Stimulated activated CD4-positive, alpha-beta T cell treated with anti-CD3 and anti-CD28 coated beads, Interleukin-4, amount 100 ng/mL, for 4 hours (primary cell): ENCODE measurements at regions not wholly inside any gene's neighbourhood (a gene's known extent, or its start where the extent isn't known, plus 50 kb on each side); places are given as distances from the start of the nearest gene placed in this dataset.
"Not testable (repeated sequence)": the region's sequence is repeated elsewhere in the genome, so short reads cannot be mapped to it uniquely, and the experiment has no call there.

Source experiments
- DNase-seq, 2 experiments: peaks; one replicate each; pipeline ENCODE4 v3.0.0-alpha.2; 2020

DNA sequence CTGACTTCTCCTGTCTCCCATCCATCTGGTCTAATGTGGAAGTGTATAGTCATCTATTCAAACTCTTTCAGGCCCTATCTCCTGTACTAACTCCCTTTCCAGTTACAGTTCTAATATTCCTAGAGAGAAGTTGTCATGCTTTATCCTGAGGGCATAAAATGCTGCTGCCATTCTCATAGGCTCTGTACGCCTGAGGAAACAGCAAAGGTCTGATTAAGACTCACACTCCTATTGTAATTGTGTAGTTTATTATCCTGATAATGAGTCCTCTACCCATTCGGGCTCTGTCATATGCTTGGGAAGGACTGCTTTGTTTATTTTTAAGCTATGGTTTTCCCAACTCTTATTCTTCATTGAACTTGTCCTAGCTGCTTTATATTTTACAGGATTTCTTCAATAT is 290.4 kb downstream of the TMEM38B start:
- no peak for DNase-seq

DNA sequence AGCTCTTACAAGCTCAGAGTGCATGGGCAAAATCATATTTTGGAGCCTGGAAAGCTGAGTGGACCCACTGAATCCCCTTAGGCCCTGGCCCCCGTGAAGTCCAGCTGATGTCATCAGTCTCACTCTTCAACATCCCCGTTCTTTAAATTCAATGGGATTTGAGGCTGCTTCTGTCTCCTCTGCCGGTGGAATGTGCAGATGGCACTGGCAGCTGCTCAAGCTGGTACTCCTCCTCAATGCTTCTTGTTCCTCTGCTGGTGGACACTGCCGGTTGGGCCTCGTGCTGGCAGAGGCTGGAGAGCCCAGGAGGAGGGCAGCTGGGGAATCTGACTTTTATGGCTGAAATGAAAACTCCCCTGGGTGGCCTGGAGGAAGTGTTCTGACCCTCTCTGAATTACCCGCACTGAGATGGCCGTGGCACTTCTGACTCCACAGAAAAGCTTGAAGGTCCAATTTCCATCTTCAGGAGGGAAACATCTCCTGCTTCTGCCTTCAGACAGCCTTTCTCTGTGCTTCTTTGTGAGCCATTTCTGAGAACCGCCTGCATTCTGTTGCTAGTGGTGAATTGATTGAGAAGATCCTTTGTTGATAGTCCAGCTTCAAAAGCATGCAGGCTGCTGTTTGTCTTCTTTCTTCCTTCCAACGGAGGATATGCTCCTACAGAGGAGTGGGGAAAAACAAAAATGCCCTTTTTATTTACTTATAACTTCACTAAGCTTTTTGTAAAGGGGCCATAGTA is 298.9 kb downstream of the TMEM38B start:
- DNase-seq, result no peak

DNA sequence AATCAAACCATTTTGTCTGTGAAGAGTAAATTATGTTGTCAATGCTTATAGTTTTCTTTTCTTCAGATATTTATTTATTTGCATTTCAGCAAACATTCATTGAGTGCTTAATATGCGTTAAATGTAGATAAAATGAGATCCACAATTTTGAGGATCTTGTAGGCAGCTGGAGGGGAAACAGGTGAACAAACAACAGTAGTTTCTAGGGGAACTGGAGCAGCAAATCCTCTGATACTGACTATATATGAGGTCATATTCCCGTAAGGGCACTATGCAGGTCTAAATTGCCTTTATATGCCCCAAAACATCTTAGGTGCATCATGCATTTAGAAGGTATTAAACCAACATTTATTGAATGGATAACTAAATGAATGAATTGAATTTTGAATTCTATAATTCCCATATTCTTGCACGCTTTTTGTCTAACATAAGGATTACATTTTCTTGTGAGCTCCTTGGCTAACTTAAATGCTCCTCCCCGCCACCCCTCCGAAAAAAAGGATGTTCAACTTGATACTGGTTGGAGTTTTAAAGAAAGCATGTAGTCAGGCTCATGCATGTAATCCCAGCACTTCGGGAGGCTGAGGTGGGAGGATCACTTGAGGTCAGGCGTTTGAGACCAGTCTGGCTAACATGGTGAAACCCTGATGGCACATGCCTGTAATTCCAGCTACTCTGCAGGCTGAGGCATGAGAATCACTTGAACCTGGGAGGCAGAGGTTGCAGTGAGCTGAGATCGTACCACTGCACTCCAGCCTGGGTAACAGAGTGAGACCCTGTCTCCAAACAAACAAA is 299.8 kb downstream of the TMEM38B start:
- no peak for DNase-seq

DNA sequence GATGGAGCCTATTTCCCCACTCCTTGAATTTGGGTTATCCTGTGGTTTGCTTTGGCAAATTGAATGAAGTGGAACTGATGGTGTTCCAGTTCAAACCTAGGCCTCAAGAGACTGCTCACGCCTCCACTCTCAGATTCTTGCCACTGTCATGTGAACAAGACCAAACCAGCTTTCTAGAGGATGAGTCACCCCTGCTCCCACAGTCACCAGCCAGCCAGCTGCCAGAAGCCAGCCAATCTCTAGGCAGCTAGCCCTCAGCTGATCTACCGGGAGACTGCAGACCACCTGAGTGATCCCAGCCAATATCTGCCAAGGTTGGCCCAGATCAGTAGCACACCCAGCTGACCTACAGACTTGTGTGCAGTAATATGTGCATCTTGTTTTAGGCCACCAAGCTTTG is 300.6 kb downstream of the TMEM38B start:
- DNase-seq, result no peak

DNA sequence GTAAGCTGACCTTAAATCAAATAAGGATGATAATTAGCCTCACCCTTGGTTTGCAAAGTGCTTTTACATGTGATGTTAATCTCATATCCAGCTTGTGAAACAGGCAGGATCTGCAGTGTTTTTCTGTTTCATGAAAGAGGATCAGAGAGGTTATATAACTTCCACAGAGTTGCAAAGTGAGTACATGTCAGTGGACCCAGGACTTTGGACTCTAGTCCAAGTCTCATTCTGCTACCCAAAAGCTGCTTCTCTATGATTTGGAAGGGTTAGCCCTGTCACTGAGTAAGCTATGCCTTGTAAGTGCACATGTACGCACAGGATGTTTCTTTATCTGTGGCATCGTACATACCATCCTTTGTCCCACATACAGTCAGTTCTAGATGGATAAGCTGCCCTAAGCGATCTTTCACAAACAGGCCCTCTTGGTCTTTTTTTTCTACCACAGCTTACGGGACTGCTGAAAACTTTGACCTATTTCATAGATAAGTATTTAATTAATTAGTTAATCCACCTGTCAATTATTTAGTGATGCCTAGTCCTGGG is 322.9 kb downstream of the TMEM38B start:
- DNase-seq, result no peak

DNA sequence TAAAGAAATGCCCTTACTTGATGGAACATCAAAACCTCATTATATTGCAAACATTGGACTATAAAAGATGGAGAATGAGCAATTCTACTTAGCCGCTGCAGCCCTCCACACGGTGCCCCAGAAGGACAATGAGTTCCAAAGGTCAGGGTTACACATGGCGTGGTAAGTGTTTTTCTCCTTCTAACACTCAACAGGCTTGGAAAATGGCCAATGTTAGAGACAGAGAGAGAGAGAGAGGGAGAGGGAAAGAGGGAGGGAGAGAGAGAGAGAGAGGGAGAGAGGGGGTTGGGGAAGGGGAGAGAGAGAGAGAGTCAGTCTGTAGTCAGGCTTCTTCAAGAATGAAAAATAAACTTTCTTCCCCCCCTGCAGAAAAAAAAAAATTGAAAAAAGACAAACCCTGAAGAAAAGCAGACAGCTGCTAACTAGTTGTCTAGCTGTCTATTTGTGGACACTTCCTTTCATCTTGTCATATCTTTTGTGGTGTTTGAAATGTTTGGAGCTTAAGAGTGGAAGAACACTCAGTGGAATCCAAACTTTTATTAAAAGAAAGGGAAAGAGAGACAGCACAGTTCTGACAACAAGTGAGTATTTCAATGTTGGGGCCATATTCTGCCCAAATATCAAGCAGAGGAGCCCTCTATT is 324.8 kb downstream of the TMEM38B start:
- no peak for DNase-seq

DNA sequence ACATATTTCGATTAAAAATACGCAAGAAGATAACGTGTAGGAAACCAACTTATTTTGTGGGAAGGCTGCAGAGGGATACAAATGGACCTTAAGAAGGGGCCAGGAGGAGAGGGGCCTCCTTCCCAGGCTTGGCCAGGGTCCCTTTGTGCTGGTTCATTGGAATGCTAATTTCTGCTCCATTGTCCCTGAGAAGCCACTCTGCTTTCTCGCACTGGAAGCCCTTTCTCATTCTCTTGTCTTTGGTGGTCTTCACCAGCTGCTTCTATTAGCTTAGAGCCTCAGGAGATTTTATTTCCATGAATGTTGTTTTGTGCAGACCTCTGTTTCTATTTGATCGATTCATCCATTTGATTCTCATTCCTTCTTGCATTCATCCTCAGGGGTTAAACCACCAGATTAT is 325.4 kb downstream of the TMEM38B start:
- no peak for DNase-seq

DNA sequence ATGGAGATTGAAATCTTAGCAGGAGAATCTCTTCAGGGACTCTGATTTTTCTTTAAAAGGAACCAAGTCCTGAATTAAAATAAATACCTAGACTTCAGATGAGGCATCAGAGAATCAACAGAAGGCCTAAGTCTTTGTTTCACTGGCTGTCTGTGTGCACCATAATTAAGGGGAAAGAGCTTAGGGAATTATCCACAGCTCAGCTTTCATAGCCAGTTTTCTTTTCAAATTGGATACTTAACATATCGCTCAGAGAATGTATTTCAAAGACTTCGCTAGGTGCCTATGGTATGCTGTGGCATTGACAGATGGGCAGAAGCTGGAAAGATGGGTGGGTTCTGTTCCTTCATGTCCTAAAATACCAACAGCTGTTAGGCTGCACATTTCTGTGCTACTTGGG is 325.8 kb downstream of the TMEM38B start:
- DNase-seq, result no peak

DNA sequence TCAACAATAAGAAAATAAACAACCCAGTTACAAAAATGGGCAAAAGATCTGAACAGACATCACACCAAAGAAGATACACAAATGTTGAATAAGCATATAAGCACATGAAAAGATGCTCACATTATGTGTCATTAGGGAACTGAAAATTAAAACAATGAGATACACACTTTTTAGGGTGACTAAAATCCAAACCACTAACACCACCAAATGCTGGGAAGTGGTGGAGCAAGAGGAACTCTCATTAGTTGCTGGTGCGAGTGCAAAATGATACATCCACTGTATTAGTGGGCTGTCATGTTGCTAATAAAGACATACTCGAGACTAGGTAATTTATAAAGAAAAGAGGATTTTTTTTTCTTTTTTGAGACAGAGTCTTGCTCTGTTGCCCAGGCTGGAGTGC is 329.1 kb downstream of the TMEM38B start:
- no peak for DNase-seq

DNA sequence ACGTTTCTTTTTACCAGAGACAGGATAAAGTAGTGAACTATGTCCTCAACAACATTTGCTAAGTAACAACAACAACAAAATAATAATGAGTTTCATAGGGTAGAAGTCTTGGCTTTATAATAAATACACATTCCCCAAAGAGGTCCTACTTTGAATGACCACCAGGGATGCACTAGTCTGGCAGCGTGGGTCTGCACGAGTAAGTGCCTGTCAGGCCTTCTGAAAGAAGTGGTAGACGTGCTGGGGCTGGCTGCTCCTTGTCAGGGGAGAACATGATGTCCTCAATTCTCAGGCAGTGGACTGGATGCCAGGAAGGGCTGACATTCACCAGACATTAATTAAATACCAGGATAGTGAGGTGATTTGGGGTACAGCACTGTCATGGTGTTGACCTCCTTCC is 331.1 kb downstream of the TMEM38B start:
- DNase-seq, result no peak

DNA sequence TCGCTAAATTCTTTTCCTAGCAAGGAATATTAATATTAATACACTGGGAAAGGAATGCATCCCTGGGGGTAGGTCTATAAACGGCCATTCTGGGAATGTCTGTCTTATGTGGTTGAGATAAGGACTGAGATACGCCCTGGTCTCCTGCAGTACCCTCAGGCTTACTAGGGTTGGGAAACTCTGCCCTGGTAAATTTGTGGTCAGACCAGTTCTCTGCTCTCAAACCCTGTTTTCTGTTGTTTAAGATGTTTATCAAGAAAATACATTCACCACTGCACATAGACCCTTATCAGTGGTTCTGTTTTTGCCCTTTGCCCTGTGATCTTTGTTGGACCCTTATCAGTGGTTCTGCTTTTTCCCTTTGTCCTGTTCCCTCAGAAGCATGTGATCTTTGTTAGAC is 335.8 kb downstream of the TMEM38B start:
- not testable (repeated sequence) for DNase-seq

DNA sequence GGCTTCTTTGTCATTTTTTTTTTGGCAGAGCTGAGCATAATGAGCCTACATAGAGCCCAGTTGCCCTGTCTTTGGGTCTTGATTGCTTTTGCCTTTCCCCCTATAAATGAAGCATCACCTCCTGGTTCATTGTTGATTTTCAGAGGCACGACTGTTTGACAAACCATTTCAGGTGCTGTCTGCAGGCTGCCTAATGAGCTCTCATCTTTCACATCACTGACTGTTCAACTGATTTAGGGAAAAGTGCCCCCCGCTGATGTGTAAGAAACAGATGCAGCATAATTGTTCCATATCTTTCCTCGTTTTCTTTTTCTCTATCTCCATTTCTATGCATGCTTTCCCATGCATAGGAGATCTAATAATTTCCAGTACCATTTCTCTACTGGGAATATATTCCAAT is 338.6 kb downstream of the TMEM38B start:
- DNase-seq, result no peak

DNA sequence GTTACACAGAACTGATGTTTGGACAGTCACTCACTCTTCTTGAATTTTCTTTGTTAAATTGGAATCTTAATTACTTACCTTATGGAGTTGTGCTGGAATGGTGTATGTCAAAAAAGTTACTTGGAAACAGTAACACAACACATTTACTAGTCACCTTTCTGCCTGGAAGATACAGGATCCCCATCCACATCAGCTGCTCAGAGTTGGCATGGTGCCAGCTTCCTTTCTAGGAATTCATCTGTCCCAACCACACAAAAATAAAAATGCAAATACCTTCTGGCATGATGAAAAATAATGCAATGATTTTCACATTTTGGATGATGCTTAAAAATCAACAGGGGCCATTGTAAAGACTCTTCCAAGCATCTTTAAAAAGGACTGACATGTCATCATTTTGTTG is 341.5 kb downstream of the TMEM38B start:
- DNase-seq, result no peak

DNA sequence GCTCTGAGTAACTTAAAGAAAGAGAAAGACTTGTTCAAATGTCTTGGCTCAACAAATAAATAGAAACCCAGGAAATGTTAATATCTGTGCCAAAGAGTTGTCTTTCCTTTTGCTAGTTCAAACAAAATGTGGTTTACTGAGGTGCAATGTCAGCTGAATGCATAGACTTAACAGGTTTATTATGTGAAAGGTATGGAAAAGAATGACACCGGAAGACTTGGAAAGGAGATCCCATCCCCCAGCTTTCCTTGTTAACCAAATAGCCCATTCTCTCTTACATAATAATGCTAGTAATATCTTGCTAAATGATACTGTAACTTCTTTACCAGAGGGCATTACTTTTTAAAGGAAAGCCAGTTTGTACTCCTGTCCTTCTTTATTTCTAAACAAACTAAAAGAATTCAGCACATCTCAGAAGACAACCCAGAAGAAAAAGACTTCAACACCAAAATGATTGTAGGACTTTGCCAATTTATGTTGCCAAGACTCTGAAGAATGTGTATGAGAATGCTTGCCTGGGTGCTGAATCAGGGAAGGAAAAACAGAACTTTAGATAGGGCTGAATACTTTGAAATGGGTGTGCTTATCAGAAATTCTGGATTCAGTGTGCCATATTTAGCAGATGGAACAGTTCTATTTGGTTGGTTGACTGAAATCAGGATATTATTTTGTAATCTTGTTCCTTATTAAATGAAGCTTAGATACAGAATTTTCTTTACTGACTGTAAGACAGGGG is 344.1 kb downstream of the TMEM38B start:
- DNase-seq, result no peak

DNA sequence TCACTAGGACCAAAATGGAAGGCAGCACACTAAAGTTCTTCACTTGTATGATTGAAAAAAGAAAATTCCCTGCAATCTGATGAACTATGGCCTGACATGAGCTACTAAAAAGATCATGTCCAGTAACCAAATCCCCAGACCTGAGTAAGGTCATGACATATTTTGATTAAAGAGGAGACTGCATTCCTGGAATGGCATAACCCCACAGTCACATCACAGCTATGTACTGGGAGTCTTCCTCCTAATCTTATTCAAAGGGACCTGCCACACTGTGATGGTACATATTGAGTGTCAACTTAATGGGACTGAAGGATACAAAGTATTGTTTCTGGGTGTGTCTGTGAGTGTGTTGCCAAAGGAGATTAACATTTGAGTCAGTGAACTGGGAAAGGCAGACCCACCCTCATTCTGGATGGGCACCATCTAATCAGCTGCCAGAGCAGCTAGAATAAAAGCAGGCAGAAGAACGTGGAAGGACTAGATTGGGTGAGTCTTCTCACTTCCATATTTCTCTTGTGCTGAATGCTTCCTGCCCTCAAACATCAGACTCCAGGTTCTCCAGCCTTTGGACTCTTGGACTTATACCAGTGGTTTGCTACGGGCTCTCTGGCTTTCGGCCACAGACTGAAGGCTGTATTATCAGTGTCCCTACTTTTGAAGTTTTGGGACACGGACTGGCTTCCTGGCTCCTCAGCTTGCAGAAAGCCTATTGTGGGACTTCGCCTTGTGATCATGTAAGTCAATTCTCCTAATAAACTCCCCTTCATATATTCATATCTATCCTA is 345.0 kb downstream of the TMEM38B start:
- no peak for DNase-seq

DNA sequence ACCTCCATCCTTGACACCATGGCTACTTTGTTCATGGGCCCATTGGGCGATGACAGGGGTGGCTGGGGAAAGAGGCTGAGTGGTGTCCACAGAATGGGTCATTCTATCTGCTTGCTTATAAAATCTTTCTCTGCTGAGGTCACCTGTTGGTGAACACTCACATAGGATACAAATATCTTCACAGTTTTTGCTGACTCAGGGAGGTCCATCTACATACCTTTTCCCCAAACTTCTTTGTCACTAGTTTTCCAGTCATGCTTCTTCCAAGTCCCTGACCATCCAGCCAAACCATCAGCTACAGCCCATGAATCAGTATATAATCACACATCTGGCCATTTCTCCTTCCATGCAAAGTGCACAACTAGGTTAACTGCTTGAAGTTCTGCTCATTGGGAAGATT is 347.6 kb downstream of the TMEM38B start:
- DNase-seq, result not testable (repeated sequence)

DNA sequence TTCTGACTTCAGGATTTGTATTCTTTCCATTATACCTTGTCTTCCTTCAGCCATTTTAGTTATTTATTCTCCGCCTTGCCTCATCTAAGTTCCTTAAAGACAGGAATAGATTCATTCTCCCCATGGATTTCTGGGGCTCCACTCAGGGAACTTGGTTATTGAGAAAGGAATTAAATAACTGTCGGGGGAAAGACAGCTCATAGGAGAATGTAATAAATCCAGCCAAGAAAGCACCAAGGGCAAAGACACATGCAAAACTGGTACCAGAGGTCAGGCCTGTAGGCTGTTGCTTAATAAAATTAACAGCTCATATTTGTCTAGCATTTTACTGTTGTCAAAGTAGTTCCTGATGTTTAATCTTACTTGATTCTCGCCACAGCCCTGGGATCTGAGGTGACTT is 357.2 kb downstream of the TMEM38B start:
- no peak for DNase-seq

DNA sequence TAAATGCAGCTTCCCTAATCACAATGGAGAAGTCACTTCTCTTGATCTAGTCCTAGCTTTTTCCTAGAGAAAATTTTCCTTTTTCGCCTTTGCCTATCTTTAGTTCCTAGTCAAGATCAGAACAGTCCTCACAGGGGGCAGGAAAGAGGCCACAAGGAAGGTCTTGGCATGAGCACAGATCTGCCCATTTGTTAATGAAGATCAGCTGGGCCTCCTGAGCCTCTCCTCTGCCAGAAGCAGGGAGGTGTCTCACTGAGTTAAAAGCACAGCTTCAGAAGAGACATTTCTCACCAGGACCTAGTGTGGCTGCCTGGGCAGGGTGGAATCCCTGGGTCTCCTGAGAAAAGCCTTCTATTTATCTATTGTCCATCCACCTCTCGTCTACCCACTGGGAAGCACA is 357.8 kb downstream of the TMEM38B start:
- no peak for DNase-seq

DNA sequence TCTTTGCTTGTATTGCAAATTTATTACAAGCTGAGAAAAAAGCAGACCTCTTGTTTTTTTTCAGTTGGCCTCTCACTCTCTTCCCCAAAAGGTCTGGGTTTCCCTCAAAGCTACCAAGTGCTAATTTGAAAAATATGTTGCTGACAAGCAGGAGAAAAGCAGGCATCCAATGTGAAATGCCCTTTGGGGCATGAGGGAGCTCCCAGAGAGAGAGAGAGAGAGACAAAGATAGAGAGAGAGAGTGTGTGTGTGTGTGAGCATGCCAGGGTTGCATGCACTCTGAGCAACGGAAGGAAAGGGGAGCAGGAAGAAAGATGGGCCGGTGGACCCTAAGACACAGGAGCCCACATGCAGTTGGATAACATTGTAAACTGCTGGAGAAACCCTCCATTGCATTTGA is 358.4 kb downstream of the TMEM38B start:
- no peak for DNase-seq

DNA sequence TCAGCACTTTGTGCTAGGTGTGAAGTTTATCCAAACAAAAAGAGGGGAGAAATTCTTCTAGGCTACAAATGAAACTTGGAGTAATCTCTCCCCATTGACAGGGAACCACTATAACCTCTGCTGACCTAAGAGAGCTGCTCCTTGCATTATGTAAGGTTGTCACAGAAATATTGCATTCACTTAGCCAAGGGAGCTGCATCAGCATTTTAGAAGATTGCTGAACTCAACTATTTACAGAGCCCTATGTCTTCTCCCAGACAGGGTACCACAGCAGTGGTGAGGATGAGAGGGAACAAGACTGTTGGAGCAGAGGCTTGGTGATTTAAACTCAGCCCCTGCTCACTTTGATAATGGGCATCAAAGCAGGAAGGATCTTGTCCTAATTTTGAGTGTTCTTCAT is 362.0 kb downstream of the TMEM38B start:
- DNase-seq, result no peak

DNA sequence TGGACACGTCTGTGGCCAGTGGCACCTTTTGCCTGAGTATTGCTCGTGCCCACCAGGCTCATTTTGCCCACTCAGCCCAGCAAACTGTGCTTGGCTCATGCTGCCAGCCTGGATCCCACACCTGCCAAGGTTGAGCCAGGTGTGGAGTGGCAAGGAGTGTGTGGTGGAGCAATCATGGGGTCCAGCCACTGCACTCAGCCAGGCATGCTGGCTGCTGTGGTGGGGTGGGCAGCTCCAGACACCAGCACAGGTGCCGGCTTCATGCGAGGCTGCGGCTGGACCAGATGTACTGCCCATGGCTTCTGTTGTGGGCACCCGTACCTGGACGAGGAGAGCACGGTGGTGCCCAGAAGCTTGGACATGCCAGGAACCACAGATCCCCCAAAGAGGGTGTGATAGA is 364.1 kb downstream of the TMEM38B start:
- no peak for DNase-seq

DNA sequence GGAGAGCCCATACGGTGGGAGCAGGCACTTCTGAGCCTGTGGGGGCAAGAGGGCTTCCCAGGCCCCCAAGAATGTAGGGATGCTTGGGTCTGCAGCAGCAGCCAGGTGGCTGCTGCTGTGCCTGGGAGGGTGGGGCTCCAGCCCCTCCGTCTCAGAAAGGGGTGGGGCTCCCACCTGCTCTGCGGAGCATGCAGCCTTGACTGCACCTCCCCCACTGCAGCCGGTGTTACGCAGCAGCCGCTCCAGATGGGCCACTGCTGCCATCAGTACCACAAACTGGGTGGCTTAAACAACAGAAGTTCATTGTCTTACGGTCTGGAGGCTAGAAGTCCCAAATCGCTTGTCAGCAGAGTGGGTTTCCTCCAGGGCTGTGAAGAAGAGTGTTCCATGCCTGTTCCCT is 365.5 kb downstream of the TMEM38B start:
- DNase-seq, result no peak
